NCI-H226 (cell line): ENCODE measurements at regions not wholly inside any gene's neighbourhood (a gene's known extent, or its start where the extent isn't known, plus 50 kb on each side); places are given as distances from the start of the nearest gene placed in this dataset.

ENCODE experiments used
- DNase-seq: peaks from one replicate; pipeline ENCODE4 v3.0.0-alpha.2; 2015

GRCh38 chr5:13328316-13328715 lies 616.2 kb downstream of the DNAH5 start:
- no peak for DNase-seq

- DNase-seq = no peak
These were observed 618.7 kb downstream of the DNAH5 start for GRCh38 chr5:13325765-13326164.

DNA sequence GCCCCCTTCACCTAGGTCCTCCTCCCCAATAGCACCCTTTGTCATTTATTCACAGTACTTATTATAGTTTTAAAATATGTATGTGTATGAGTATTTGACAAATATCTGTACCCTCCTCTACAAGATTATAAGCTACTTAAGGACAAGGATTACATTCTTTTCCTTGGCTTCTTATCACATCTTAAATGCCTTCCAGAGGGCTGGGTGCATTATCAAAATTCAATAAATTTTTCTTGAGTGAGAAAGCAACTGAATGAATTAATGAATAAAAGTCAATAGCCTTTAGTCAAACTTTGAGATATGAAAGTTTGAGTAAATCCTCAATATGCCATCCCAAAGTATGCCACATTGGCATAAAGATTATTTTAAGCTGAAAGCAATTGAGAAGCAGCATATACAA lies 621.7 kb downstream of the DNAH5 start:
- DNase-seq = no peak

DNA sequence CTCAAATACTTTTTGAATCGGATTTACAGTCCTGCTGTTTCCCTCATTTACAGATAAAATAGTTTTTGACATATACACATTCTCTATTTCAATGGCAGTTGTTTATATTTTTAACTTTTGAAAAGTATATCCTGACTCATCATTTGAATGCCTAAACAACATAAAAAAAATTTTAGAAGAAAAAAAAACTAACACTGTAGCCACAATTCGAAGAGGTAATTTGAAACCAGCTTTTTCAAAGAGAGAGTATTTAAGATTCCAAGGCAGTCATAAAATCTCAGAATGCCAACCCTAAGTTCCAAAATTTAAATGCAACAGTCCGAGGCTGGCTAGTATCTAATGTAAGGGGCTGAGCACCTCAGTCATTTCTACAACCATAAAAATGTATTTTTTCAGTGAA lies 626.8 kb downstream of the DNAH5 start:
- DNase-seq = no peak

GRCh38 chr5:13316176-13316575 lies 628.3 kb downstream of the DNAH5 start:
- DNase-seq = no peak

DNA sequence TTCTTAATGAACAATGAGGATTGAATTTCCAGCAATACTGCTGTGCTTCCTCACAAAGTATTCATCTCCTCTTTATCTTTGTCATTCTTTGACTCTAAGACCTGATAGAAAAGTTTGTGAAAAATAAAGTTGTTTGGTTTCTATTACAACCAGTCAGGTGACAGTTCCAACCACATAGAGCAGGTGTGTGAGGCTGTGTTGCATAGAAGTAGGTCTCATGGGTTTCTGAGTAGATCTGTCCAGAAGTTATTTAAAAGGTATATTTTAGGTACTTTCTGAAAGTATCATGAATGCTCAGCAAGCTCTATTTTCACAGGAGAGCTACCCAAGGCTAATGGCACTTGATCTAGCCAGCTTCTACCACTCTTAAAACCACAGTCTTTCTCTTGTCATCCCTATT lies 637.0 kb downstream of the DNAH5 start:
- DNase-seq = no peak

DNA sequence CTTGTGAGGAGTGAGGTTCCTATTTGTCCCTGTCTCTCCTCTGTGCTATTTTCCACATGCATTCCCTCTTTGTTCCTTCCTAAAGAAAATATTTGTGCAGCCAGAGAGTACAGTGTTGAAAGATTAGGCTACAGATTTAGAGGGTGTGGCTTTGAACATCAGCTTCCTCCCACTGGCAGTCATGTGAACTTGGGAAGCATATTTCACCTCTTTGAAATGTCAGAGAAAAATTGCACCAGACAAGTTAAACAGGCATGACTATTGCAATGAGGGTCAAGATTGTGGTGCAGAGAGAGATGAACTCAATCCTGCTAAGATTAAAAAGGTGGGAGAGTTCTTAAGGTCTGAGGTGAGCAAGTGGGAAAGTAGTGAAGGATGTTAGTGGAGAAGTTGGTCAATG lies 641.0 kb downstream of the DNAH5 start:
- no peak for DNase-seq

GRCh38 chr5:13278811-13279210 lies 665.7 kb downstream of the DNAH5 start:
- no peak for DNase-seq

DNA sequence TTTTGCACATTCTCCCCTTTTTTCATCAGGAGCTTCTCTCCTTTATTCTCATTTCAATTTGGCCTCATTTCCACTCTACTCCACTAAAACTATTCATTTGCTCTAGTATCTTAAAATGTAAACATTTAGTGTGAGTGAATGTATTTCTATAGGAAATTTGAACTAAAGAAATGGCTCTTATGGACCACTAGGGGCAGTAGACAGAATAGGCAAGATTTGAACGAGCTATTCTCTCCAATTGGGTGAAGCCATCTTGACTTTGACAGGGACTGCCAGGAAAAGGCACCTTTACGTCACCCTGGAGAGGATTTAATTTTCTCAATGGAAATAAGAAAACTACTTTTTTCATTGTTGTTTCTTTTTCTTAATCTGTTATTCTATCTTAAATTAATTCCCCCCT lies 666.3 kb downstream of the DNAH5 start:
- DNase-seq = no peak

DNA sequence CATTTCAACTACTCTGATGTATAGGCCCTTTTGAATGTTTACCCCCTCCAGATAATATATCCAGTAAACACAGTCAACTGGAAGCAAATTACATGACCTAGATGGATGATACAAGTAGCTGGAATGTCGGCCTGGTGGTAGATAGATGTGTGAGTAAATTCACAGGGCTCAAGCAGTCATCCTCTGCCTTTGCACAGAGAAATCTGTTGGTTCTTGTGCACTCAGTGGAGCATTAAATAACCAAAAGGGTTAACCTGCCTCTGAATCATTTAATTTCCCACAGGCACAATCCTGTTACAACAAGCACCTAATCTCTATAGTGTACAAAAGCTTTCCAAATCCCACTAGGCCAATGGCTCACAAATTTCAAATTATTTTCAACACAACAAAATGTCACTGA lies 668.3 kb downstream of the DNAH5 start:
- DNase-seq = no peak

- no peak for DNase-seq
These were observed 680.8 kb downstream of the DNAH5 start for GRCh38 chr5:13263701-13264100.

DNA sequence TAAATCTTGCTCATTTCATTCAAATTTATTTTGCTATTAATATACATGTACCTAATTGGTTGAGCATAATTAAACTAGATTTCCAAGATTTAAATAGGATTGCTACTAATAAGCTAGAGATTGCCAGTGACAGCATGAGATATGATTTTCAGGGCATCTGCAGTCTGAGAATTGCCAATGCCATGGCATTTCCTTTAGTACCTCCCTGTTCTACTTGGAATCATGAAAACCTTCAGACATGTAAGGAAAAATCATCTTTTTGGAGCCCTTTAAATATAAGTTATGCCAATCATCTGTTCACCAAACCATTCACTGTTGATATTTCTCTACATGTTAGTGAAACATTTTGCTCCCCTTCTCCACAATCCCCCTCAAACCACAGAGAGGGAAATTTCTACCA lies 691.4 kb downstream of the DNAH5 start:
- DNase-seq = no peak

GRCh38 chr5:13252699-13253098 lies 691.8 kb downstream of the DNAH5 start:
- no peak for DNase-seq

DNA sequence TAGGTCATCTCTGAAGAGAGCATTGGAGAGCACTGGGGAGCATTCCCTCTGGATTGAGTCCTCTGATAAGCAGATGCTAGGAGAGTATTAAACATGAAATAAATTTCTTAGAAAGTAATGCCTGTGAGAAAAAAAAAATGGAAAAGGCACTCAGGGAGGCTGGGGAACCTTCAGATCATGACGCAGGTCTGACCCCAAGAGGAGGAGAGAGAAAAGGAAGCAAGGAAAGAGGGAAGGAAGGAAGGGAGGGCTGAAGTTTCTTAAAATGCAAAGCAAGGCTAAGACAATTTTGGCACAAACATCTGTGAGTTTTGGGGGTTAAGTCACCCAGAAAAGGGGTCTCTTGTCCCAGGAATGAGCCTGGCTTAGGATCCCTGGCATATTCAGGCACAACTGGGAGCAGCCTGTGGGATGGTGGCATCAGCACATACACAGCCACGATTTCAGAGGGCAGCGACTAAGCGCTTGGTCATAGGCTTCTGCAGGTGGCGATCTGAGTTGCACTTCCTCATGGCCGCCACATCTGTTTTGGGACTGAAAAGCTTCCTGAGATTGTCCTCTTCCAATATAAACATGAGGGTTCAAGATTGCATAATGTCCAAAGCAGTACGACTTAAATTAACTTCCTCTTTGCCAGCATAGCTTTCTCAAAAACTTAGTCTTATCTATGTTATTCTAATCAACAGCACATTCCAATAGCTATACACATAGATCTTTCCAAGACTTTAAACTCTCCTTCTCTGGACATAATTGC lies 692.7 kb downstream of the DNAH5 start:
- no peak for DNase-seq

GRCh38 chr5:13250464-13251291 lies 693.8 kb downstream of the DNAH5 start:
- DNase-seq = no peak

GRCh38 chr5:13249854-13250253 lies 694.6 kb downstream of the DNAH5 start:
- no peak for DNase-seq

DNA sequence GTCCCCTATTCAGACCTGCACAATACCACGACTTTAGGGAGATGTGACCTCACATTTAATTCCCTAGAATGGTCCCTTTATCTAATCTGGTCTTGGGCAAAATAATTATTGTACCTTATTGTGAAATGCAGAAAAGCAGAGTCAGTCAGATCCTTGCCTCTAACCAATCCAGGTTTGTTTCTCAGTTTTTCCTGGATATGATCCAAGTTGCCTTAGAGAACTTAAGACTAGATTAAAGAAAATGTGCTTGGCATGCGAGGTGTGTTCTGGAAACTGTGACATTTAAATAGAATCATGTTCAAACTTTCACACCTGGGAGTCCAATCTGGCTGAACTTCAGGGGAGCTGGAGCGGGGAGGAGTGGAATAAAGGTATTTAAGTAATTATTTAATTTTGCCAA lies 696.2 kb downstream of the DNAH5 start:
- no peak for DNase-seq

DNA sequence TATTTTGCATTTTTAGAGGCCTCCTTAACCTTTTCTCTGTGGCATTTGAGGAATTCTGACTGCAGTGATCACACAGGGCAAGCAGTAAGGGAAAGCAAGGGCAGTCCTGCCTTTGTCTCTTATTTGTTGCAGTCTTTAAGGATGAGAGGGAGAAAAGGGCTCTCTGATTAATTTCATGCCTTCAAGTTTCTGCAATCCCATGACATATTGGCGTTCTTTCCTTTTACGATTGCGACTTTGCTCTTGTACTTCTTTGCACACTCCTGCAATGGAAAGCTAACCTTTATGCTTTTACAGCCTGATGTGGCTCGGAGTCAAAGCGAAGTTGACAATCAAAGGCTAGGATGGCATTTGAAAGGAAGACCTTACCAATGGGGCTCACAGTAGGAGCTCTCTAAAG lies 698.4 kb downstream of the DNAH5 start:
- no peak for DNase-seq

GRCh38 chr5:13244151-13244550 lies 700.3 kb downstream of the DNAH5 start:
- DNase-seq = no peak

- no peak for DNase-seq
These were observed 717.0 kb downstream of the DNAH5 start for GRCh38 chr5:13227513-13227912.

GRCh38 chr5:13218518-13218917 lies 726.0 kb downstream of the DNAH5 start:
- no peak for DNase-seq

DNA sequence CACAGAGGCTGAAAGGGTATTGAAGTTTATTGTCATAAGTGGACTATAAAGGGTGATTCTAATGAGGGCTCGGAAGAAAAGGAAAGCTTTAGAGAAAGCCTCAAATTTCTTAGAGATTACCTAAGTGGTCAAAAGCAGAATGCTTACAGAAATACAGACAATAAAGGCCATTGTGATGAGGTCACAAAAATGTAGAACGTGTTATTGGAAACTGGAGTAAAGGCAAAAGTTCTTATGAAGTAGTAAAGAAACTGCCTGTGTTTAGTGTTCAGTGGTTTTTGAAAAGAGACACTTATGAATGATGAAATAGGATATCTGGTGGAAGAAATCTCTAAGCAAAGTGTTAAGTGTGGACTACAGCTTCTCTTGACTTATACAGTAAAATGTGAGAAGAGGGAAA lies 726.9 kb downstream of the DNAH5 start:
- no peak for DNase-seq

GRCh38 chr5:13215806-13216205 lies 728.7 kb downstream of the DNAH5 start:
- no peak for DNase-seq

DNA sequence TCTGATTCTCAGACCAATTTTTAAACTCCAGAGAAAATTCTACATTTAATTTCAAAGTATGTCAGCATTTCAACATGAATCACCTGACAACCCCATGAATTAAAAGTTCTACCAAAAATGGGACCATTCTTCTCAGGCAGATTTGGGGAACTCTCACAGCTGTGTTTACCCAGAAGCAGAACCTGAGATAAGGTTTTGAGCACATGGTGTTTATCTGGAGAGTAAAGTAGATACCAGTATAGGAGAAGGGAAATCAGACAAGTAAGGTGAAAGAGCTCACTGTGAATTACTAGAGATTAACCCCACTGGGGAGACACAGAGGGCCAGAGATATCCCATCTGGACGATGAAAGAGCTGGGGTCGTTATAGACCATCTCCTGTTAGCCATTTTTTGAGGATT lies 729.1 kb downstream of the DNAH5 start:
- DNase-seq = no peak

GRCh38 chr5:13214182-13214581 lies 730.3 kb downstream of the DNAH5 start:
- no peak for DNase-seq
